Renal cortex interstitium (tissue), 11 donors: ENCODE measurements at regions not wholly inside any gene's neighbourhood (a gene's known extent, or its start where the extent isn't known, plus 50 kb on each side); places are given as distances from the start of the nearest gene placed in this dataset.
A peak's percentile ranks its signal among the peaks of the same experiment; 100 is the strongest.
"Not testable (repeated sequence)": the region's sequence is repeated elsewhere in the genome, so short reads cannot be mapped to it uniquely, and the experiment has no call there.

Source experiments
- DNase-seq, 11 donors: peaks; one replicate each; pipeline ENCODE4 v3.0.0-alpha.2; 2013; ENCODE audit warnings: low read depth in 9 of 11, low spot score in 4 of 11; ENCODE audit errors: extremely low read depth in 1 of 11

DNA sequence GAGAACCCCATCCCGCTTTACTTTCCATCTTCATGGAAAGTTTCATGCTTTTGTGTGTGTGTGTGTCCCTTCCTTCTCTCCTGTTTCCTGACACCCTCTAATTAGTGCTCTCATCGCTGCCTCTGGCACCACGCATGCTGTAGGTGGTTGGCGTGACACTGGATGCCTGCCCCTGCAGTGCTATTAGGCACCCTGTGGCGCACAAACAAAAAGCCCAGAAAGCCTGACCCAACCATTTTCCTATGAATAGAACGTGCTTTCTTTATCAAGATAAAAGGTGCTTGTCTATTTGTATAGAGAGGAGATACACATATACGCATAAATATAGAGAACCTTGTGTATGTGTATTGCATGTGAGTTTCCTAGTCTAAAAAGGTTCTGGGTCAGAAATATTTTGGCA, 120.8 kb upstream of the CDCA7L start:
- DNase-seq: no peak

DNA sequence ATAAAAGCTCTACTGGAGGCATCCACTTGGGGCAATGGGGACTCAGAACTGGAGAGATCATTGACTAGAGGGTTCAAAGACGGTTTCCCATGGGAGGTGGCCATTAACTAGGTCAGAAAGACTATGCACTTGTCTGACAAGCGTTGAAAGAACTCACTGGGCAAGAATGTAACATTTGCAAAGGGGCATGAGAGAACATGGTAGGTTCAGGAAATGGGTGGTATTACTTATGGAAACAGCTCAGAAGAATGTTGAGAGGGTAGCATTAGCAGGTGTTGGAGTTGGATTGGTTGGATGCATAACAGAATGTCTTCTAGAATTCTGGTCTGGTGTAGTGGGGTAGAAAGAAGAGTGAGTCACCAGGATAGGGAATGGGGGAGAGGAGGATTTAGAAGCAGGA, 119.1 kb upstream of the CDCA7L start:
- DNase-seq: no peak

DNA sequence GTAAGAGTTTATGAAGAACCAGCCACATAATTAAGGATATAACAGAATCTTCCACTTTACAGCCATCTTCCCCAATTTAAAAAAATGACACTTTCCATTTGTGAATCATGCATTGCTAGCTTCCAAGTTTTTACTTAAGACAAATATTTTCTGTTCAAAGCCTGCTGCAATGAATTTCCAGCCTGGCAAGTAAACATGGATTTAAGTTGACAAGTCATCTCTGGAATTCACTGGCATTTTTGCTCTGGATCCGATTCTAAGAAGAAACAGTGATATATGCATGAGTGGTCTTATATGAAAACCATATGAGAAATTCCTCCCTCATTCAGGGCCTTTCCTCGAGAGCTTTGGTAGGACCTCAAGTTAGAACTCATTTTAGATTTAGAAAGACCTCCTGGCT, 116.1 kb upstream of the CDCA7L start:
- DNase-seq: no peak

DNA sequence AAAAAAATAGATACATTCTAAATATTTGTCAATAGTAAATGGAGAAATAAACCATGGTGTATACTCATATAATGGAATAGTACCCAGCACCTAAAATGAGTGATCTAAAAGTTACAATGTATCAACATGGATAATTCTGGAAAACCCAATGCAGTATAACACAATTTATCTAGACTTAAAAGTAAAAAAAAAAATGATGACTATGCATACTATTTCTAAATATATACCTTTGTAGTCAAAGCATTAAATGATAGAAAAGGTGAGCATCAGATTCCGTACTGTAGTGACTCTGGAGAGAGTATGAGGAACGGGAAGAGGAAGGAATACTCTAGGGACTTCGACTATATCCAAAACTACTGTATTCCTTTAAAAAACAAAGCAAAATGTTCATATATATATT, 115.2 kb upstream of the CDCA7L start:
- no peak for DNase-seq

GRCh38 chr7:22060197-22060596, 114.5 kb upstream of the CDCA7L start:
- no peak for DNase-seq

DNA sequence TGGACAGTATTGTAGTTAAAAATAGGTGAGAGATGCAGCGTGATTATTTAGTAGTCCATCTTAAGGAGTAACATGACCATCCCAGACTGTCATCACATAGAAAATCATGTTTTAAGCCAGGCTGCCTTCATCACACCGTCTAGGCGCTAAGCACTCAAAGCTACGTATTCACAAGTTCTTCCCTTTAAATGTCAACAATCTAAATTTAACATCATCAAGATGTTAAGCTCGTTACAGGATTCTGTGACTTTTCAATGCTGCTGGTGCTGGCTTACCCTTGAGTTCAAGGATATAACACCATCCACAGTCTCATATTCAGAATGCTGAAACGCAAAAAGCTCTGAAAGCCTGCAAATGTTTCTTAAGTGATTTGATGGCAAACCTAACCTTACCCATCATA, 109.5 kb upstream of the CDCA7L start:
- DNase-seq: no peak

- peak in 3 of 11 donors; percentile 28 to 35 (median 30) for DNase-seq
Measured at GRCh38 chr7:22052674-22053365, 107.1 kb upstream of the CDCA7L start.

DNA sequence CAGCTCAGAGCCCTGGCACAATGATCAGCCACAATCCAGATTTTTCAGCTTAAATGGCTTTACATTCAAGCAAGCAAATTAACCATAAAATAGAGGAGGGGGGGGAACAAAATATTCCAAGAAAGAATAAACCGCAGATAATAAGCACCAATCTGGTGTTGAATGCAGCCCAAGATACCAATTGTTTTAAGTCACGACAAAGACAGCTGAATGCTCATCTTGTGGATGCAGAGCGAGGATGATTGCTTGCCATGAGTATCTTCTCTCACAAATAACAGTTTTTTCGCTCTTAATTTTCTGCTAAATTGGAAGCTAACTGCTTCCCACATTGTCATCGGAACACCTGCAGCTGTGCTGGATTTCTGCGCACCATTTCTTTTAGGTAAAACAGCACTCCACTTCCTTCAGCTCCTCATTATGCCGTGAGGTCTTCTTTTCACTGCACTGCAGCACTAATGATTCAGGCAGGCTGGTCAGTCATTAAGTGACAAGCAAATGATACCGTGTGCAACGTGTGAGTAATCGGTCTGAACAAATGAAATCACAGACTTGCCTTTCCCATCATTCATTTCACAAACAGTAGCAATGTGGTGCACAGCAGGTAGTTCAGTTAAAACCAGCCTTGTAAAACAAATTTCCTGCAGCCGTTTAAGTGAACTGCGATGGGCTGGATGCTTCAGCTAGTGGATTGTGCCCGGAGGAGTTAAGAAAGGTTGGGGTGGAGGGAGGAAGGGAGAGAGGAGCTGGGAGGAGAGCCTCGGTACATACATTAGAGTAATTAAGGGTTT, 106.4 kb upstream of the CDCA7L start:
- no peak for DNase-seq

DNA sequence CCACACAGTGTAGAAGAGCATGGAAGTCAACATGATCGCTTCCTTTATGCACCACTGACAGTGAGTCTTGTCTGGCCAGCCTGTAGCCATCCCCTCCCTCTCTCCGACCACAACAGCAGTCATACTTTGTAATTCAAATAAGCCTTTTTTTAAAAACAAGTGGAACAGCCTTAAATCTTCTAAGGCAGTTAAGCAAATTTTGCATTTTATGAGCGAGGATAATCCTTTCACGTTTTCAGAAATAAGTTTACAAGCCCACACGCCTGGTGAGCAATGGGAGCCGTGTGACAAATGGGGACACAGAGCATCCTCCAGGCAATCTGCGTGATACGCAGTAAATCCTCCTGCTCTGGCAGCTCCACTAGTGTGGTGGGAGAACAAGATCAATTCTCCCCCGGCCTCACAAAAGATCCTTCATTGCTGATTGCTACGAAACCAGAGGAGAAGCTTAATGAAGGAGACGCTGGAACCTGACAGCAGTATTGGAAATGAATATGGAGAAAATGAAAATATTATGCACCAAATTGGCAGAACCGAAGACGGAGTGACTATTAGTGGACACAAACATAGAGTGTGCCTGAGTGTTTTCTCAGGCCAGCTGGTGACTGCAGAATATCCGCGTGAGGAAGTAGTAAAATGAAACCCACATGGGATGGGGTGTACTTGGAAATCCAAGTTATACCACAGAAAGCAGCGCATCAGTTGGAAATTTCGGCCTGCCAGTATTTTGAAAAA, 104.2 kb upstream of the CDCA7L start:
- DNase-seq: no peak

DNA sequence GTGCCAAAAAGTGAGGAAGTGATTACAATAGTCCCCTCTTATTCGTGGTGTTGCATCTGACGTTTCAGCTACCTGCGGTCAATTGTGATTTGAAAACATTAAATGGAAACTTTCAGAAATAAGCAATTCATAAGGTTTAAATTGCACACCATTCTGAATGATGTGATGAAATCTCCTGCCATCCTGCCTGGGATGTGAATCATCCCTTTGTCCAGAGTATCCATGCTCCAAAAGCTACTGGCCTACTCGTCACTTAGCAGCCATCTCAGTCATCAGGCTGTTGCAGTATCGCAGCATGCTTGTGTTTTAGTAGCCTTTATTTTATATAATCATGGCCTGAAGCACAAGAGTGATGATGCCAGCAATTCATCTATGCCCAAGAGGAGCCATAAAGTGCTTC, 97.7 kb upstream of the CDCA7L start:
- no peak for DNase-seq

GRCh38 chr7:22040923-22041595, 95.4 kb upstream of the CDCA7L start:
- no peak for DNase-seq

DNA sequence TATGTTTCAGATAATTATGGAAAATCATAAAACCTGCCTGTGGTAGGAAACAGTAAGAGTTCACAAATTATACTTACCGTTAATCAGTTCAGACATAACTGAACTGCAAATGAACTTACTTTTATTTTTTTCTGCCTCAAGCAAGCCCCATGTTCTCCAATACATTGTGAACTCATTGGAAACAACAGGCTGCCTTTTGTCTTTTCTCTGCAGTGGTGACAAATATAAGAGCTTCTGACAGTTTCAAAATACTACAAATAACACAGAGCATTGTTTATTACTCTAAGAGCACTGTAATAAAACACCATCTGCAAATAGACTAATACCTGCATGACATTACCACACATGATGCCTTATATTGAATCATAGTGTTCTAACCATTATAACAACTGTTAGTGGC, 94.0 kb upstream of the CDCA7L start:
- DNase-seq: peak in 3 of 11 donors; percentile 32 to 40 (median 39)

- not testable (repeated sequence) for DNase-seq
Measured at GRCh38 chr7:22032356-22032755, 86.7 kb upstream of the CDCA7L start.

DNA sequence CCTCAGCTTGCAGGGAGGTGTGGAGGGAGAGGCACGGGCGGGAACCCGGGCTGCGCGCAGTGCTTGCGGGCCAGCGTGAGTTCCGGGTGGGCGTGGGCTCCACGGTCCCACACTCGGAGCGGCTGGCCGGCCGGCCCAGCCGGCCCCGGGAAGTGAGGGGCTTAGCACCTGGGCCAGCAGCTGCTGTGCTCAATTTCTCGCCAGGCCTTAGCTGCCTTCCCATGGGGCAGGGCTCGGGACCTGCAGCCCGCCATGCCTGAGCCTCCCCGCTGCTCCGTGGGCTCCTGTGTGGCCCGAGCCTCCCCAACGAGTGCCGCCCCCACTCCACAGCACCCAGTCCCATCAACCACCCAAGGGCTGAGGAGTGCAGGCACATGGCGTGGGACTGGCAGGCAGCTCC, 83.0 kb upstream of the CDCA7L start:
- DNase-seq: not testable (repeated sequence)

DNA sequence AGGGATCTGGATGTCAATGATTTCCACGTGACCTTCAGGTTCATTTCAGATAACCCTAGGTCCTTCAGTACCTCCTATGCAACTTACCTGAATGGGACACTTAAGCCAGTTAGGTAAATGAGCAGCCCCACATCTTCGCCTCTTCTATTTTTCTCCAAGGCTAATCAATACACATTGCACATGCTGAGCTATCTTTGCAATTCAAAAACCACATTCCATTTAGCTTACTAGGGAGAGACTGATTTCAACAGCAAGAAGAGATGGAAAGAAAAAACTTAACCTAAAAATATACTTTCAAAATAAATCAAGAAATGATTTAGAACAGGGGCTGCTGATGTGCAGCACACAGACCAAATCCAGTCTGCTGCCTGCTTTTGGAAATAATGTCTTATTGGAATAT, 81.8 kb upstream of the CDCA7L start:
- DNase-seq: no peak

GRCh38 chr7:22025983-22026382, 80.3 kb upstream of the CDCA7L start:
- DNase-seq: no peak

DNA sequence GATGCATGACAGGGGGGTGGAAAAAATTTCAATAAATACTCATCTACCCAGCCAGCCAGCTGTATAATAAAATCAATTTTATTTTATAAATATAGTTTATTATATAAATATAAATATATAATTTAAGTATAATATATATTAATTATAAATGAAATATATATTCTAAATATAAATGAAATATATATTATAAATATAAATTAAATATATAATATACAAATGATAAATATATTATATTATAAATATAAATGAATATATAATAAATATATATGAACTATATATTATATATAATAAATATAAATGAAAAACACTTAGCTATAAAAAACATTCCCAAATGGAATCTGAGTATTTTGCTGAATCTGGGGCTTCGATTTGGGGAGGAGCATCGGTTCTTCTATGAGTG, 79.4 kb upstream of the CDCA7L start:
- no peak for DNase-seq

- DNase-seq: no peak
Measured at GRCh38 chr7:22019931-22020330, 74.2 kb upstream of the CDCA7L start.

DNA sequence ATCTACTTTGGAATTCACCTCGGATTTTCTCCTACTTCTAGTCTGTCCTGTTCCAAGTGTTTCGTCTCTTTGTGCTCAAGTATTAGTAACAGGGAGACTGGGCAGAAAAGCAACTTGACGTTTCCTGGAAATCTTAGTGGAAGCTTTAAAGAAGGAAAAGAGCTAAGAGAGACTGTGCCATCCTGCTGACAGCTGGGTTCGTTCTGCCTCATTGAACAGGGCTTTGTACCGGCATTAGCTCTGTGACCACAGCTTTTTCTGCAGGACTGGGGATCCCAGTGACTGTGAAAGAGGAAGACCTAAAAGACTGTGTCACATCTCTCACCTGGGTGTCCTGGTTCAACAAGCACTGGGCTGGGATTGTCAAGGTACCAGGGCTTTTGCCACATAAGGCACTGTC, 70.8 kb upstream of the CDCA7L start:
- DNase-seq: no peak

DNA sequence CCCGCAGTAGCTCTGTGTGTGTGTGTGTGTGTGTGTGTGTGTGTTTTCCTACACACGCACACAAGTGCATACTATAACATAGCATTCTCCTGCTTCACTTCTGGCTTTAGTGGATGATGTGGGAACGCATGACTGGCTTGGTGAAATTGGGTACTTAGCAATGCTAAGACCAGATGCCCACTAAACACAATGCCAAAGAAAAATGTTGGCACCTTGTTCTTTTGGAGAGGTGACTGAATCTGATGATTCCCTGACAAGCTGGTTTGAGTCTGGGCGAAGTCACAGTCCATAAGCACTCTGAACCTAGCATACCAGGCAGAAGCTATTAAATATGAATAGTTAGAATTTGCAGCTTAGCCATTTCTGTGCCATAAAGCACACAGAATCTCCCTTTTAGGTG, 68.0 kb upstream of the CDCA7L start:
- no peak for DNase-seq
